Heart left ventricle (tissue), 16 donors: ENCODE measurements at regions not wholly inside any gene's neighbourhood (a gene's known extent, or its start where the extent isn't known, plus 50 kb on each side); places are given as distances from the start of the nearest gene placed in this dataset.
A peak's percentile ranks its signal among the peaks of the same experiment; 100 is the strongest.

ENCODE experiments used
- ATAC-seq, 4 donors: fragments of 200-7000 bp; cut with Tn5 transposase; one replicate each; pipeline ENCODE4 v1.9.1; 2020 to 2022; ENCODE audit warnings: moderate library complexity in 4 of 4, mild to moderate bottlenecking in 3 of 4, moderate number of reproducible peaks in 1 of 4
- DNase-seq, 5 donors: peaks; one replicate each; pipeline ENCODE4 v3.0.0-alpha.2; 2020
- H3K27ac ChIP-seq, 12 donors: fragments of 200-600 bp; sonication (generic) in 4 of 12; one replicate each; pipeline versions ENCODE4 v1.5.0 to v1.8.0; 2016 to 2022; ENCODE audit warnings: mild to moderate bottlenecking in 2 of 12
- H3K27me3 ChIP-seq, 9 donors: fragments of 200-600 bp; sonication (generic) in 2 of 9; one replicate each; pipeline versions ENCODE4 v1.5.1 to v1.8.0; 2016 to 2022; ENCODE audit warnings: mild to moderate bottlenecking in 3 of 9
- H3K36me3 ChIP-seq, 9 donors: fragments of 200-600 bp; sonication (generic) in 2 of 9; one replicate each; pipeline versions ENCODE4 v1.5.0 to v1.8.0; 2018 to 2022; ENCODE audit warnings: mild to moderate bottlenecking in 2 of 9
- H3K4me1 ChIP-seq, 12 donors: fragments of 200-600 bp; sonication (generic) in 4 of 12; one replicate each; pipeline versions ENCODE4 v1.5.0 to v1.8.0; 2016 to 2022; ENCODE audit warnings: mild to moderate bottlenecking in 3 of 12
- H3K4me3 ChIP-seq, 12 donors: fragments of 200-600 bp; sonication (generic) in 4 of 12; one replicate each; pipeline versions ENCODE4 v1.5.0 to v1.8.0; 2017 to 2022; ENCODE audit warnings: mild to moderate bottlenecking in 9 of 12, moderate library complexity in 4 of 12
- H3K9me3 ChIP-seq, 12 donors: fragments of 200-600 bp; sonication (generic) in 4 of 12; one replicate each; pipeline versions ENCODE4 v1.5.0 to v1.8.0; 2016 to 2022; ENCODE audit warnings: mild to moderate bottlenecking in 1 of 12
- POLR2A ChIP-seq, 2 donors: fragments of 450-650 bp; IDR thresholded peaks; one replicate each; pipeline ENCODE4 v1.6.1; 2017; ENCODE audit warnings: antibody characterized with exemption in 2 of 2, mild to moderate bottlenecking in 2 of 2, moderate library complexity in 2 of 2
- WGBS, 4 donors: extraction: QIAGEN DNeasy Blood & Tissue Kit in 2 of 4; methylation state at CpG; one replicate each; pipeline versions ENCODE4 v1.1.5 to v1.1.7; 2013 to 2018; 5-methylcytosine and 5-hydroxymethylcytosine counted together
- intact Hi-C, 10 donors: fragments of 100-400 bp; cut with DNase I; formaldehyde crosslinking; loops; one replicate each; pipeline versions ENCODE4 v1.11.1 to v1.14.2; 2022
- TF ChIP-seq, protein P1 (sequence below), 12 donors: fragments of 200-600 bp; sonication (generic) in 4 of 12; IDR thresholded peaks; one replicate each; pipeline versions ENCODE4 v1.5.0 to v1.8.0; 2018 to 2022; ENCODE audit warnings: antibody characterized with exemption in 12 of 12, mild to moderate bottlenecking in 5 of 12
- donor health status: ischemic (EF 13 %, LVEDD 7.1; RV severe dilation, severe dysfunction).
- donor health status: healthy with polysubstance abuse.
- donor health status: DM: no; HTN: yes; CAD: no.
- donor health status: DM: no; HTN: no; CAD: no.
- donor health status: ischemic (EF 25% LVEDD 6.9; RV normal size, moderate dysfunction).
- donor health status: ischemic (EF 25% LVEDD 5.7; RV mildly dilated, moderate dysfunction).
- donor health status: healthy.
- donor health status: DM: yes; HTN: yes; CAD: no.
- donor health status: ischemic (EF 35%, LVEDD 5.7; RV mildly dilated, moderate dysfunction).
- donor health status: nonischemic (EF 11% LVEDD 7.7; RV severe dilation, severe dysfunction).
- donor health status: DM: yes; HTN: yes; CAD: no.
- donor health status: PGD.
- donor health status: ischemic (EF 29% LVEDD 5.4; RV normal size, mild dysfunction).
- donor health status: nonischemic (EF 23%, LVEDD 6.1; RV moderate dilation, normal function).

DNA sequence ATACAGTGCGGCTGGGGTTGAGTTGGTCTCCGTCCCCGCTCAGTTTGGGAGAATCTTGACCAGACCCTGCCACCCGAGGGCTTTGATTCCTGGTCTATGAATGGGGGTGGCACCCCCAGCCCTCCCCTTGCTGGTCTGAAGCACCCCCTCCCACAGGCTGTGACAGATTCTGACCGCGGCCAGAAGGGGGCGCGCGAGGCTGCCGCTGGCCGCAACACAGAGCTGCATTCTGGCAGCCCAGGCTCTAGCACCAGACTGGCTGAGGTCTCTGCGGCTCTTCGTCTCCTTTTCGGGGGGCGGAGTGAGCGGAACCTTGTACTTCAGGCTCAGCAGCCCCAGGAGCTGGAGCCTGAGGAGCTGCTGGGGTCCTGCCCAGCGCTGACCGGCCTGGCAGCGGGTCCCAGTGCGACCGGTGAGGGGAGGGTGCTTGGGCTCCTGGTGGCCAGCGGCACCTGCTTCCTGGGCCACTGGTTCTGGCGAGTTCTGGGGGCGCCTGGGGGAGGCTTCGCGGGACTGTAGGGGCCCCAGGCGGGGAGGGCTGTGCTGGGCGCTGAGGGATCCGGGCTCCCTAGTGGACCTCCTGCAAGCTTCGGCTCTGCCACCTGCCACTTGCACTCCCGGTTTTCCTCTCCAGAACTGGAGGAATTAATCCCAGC lies 1011.6 kb downstream of the KCNJ18 start:
- 56 to 73% (median 63%) methylated on average over 16 to 31 of the region's 31 CpGs for WGBS, 4 donors
- no peak overlapping the region for H3K4me3 ChIP-seq
- H3K4me1 ChIP-seq: no peaks in the 10 kb centered on the region
- DNase-seq (no peak), ATAC-seq (no peak)
- H3K27me3 ChIP-seq: peaks cover 0 to 7% (median 0%) of the 10 kb centered on the region in 9 donors
- peaks cover 0 to 7% (median 0%) of the 10 kb centered on the region in 12 donors for H3K9me3 ChIP-seq
- no peak overlapping the region for H3K27ac ChIP-seq
- no peaks in the 10 kb centered on the region for H3K36me3 ChIP-seq
- TF ChIP-seq, protein P1, sequence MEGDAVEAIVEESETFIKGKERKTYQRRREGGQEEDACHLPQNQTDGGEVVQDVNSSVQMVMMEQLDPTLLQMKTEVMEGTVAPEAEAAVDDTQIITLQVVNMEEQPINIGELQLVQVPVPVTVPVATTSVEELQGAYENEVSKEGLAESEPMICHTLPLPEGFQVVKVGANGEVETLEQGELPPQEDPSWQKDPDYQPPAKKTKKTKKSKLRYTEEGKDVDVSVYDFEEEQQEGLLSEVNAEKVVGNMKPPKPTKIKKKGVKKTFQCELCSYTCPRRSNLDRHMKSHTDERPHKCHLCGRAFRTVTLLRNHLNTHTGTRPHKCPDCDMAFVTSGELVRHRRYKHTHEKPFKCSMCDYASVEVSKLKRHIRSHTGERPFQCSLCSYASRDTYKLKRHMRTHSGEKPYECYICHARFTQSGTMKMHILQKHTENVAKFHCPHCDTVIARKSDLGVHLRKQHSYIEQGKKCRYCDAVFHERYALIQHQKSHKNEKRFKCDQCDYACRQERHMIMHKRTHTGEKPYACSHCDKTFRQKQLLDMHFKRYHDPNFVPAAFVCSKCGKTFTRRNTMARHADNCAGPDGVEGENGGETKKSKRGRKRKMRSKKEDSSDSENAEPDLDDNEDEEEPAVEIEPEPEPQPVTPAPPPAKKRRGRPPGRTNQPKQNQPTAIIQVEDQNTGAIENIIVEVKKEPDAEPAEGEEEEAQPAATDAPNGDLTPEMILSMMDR (IDR thresholded peaks at IDR 0.05): peak in 1 of 12 donors; percentile 9
- TF ChIP-seq POLR2A (IDR thresholded peaks at IDR 0.05): no peak
- intact Hi-C loops: no loop called here

DNA sequence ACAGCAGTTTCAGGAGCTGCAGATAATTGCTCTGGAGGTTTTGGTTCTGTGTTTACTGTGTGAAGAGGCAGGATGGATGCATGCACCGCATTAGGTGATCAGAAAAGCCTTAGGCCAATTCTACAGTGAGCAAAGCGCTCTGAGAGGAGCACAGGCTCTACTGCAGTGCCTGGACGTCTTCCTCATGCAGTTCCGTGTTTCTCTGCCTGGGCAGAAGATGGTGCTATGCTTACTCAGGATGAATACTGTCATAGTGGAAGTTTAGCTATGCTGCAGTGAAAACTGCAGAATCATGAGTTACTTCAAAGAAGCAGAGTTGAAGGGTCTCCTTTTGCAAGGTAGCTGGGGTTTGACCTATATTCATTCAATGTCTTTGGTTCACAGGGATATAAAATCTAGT lies 1012.4 kb downstream of the KCNJ18 start:
- Histone ChIP-seq H3K9me3 (no peaks in the 10 kb centered on the region), H3K36me3 (no peaks in the 10 kb centered on the region), H3K27ac (no peak overlapping the region), H3K27me3 (peaks cover 0 to 7% (median 0%) of the 10 kb centered on the region in 9 donors), H3K4me3 (no peak overlapping the region), H3K4me1 (no peaks in the 10 kb centered on the region)
- TF ChIP-seq POLR2A (IDR thresholded peaks at IDR 0.05): no peak
- TF ChIP-seq, protein P1 (IDR thresholded peaks at IDR 0.05): no peak
- 36 to 63% (median 40%) methylated on average over 4 of the region's 4 CpGs for WGBS, 4 donors
- intact Hi-C loops: no loop called here
- DNase-seq (no peak), ATAC-seq (no peak)

DNA sequence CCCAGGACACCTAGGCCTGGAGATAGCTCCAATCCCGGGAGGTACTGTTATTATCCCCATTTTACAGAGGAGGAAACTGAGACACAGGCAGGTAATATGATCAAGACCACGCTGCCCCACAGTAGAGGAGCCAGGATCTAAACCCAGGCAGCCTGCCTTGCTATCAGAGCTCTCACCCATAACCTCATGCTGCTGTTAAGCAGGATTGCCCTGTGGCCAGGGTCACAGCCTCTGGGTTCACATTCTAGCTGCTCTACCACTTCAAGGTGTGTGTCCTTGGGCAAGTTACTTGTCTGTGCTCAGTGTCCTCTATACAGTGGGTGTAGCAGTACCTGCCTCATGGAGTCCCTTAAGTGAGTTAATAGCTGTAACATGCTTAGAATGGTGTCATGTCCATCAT lies 1015.3 kb downstream of the KCNJ18 start:
- 38 to 47% (median 46%) methylated on average over 2 of the region's 2 CpGs for WGBS, 4 donors
- intact Hi-C loops: no loop called here
- TF ChIP-seq, protein P1 (IDR thresholded peaks at IDR 0.05): no peak

DNA sequence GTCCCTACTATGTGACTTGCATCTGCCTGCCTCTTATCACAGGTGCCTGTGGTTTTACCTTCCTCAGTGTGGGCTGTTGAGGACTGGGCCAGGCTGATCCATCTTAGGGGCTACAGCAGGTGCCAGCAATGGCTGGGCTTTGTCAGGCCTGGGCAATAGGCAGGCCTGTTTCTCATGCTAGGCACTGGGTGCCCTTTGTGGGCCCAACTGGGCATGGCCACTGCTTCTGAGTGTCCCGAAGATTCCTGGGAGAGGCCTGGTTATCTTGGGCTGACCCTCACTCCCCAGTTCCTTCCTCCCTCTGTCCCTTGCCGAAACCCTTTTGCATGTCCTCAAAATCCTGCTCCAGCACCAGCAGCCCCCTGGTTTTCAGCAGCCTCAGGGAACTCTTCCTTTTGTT lies 1024.9 kb downstream of the KCNJ18 start:
- no peaks in the 10 kb centered on the region for H3K4me1 ChIP-seq
- no peak overlapping the region for H3K4me3 ChIP-seq
- no peak for ATAC-seq
- intact Hi-C loops: no loop called here
- TF ChIP-seq, protein P1 (IDR thresholded peaks at IDR 0.05): no peak
- TF ChIP-seq POLR2A (IDR thresholded peaks at IDR 0.05): no peak
- 57 to 68% (median 62%) methylated on average over 2 of the region's 2 CpGs for WGBS, 4 donors
- H3K27me3 ChIP-seq: no peaks in the 10 kb centered on the region
- H3K36me3 ChIP-seq: no peaks in the 10 kb centered on the region
- H3K9me3 ChIP-seq: peaks cover 0 to 31% (median 5%) of the 10 kb centered on the region in 12 donors
- no peak for DNase-seq
- H3K27ac ChIP-seq: no peak overlapping the region

More for the DNA sequence above, 1015.3 kb downstream of the KCNJ18 start:
- Histone ChIP-seq H3K36me3 (no peaks in the 10 kb centered on the region), H3K27me3 (peaks cover 0 to 7% (median 0%) of the 10 kb centered on the region in 9 donors), H3K4me1 (no peaks in the 10 kb centered on the region), H3K4me3 (no peak overlapping the region), H3K9me3 (no peaks in the 10 kb centered on the region), H3K27ac (no peak overlapping the region)
- ATAC-seq: no peak
- no peak for DNase-seq
